ENCODE measurements at regions not wholly inside any gene's neighbourhood (a gene's known extent, or its start where the extent isn't known, plus 50 kb on each side); places are given as distances from the start of the nearest gene placed in this dataset.

DNA sequence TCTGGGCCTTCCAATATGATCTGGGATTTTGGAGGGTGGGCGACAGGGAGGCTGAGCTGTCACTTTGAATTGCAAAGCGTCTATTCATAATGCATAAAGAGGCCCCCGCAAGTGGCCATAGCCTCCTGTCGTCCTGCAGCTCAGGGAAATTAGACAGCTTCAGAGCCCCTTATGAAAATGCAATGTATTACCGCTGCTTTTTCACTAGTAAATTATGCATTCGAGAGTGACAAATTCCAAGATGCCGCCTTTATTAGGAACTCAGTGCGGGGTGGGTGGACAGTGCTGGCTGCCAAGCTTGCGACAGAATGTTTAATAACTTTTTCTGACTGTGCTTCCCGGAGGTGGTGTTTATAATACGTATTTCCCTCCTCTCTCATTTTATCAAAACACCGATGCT lies 168.5 kb downstream of the DHX35 start (continued):
- TF ChIP-seq AFF4 (CRISPR knock-in tag; IDR thresholded peaks at IDR 0.05; ENCODE audit: borderline replicate concordance), result no peak
- TF ChIP-seq SMAD3 (CRISPR knock-in tag; IDR thresholded peaks at IDR 0.05; ENCODE audit: borderline replicate concordance), result no peak
- no peak for TF ChIP-seq GABPB1 (CRISPR knock-in tag; IDR thresholded peaks at IDR 0.05)
- TF ChIP-seq ATF1 (CRISPR knock-in tag; IDR thresholded peaks at IDR 0.05), result no peak
- no peak for TF ChIP-seq ZNF396 (CRISPR knock-in tag; IDR thresholded peaks at IDR 0.05; ENCODE audit: borderline replicate concordance)

DNA sequence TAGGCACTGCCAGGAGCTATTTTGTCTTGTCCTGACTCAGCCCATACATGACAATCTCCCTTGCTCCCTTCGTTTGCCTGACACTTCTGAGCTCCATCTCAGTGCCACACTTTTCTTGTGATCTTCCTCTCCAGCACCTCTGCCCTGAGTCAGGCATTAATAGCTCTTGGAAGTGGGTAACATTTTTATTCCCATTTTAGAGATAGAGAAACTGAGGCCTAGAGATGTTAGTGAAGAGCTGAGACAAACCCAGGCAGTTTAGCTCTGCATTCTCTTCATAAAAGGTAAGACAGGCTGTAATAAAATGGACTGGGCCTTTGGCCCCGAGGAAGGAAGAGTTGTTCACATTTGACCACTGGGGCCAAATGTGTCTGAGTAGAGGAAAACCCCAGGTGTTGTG lies 167.4 kb downstream of the DHX35 start:
- DNase-seq (ENCODE audit: low spot score), result no peak
- ATAC-seq, result no peak
- no peak for TF ChIP-seq CREB1 (CRISPR knock-in tag; IDR thresholded peaks at IDR 0.05)
- TF ChIP-seq, protein P1, sequence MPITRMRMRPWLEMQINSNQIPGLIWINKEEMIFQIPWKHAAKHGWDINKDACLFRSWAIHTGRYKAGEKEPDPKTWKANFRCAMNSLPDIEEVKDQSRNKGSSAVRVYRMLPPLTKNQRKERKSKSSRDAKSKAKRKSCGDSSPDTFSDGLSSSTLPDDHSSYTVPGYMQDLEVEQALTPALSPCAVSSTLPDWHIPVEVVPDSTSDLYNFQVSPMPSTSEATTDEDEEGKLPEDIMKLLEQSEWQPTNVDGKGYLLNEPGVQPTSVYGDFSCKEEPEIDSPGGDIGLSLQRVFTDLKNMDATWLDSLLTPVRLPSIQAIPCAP (CRISPR knock-in tag; IDR thresholded peaks at IDR 0.05), result no peak
- no peak for TF ChIP-seq NFYB (CRISPR knock-in tag; conservative IDR thresholded peaks at IDR 0.05; ENCODE audit: low read depth)
- TF ChIP-seq SMAD4 (CRISPR knock-in tag; IDR thresholded peaks at IDR 0.05), result no peak
- TF ChIP-seq, protein P2, sequence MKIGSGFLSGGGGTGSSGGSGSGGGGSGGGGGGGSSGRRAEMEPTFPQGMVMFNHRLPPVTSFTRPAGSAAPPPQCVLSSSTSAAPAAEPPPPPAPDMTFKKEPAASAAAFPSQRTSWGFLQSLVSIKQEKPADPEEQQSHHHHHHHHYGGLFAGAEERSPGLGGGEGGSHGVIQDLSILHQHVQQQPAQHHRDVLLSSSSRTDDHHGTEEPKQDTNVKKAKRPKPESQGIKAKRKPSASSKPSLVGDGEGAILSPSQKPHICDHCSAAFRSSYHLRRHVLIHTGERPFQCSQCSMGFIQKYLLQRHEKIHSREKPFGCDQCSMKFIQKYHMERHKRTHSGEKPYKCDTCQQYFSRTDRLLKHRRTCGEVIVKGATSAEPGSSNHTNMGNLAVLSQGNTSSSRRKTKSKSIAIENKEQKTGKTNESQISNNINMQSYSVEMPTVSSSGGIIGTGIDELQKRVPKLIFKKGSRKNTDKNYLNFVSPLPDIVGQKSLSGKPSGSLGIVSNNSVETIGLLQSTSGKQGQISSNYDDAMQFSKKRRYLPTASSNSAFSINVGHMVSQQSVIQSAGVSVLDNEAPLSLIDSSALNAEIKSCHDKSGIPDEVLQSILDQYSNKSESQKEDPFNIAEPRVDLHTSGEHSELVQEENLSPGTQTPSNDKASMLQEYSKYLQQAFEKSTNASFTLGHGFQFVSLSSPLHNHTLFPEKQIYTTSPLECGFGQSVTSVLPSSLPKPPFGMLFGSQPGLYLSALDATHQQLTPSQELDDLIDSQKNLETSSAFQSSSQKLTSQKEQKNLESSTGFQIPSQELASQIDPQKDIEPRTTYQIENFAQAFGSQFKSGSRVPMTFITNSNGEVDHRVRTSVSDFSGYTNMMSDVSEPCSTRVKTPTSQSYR (CRISPR knock-in tag; IDR thresholded peaks at IDR 0.05), result no peak
- no peak for TF ChIP-seq ZNF671 (CRISPR knock-in tag; IDR thresholded peaks at IDR 0.05)
- TF ChIP-seq, protein P3, sequence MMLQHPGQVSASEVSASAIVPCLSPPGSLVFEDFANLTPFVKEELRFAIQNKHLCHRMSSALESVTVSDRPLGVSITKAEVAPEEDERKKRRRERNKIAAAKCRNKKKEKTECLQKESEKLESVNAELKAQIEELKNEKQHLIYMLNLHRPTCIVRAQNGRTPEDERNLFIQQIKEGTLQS (CRISPR knock-in tag; conservative IDR thresholded peaks at IDR 0.05), result no peak
- TF ChIP-seq IRF2 (CRISPR knock-in tag; IDR thresholded peaks at IDR 0.05; ENCODE audit: borderline replicate concordance, low read depth), result no peak
- no peak for TF ChIP-seq NFATC4 (CRISPR knock-in tag; IDR thresholded peaks at IDR 0.05)
- TF ChIP-seq NR3C1 (CRISPR knock-in tag; conservative IDR thresholded peaks at IDR 0.05; ENCODE audit: low read depth), result no peak
- no peak for TF ChIP-seq ZSCAN18 (CRISPR knock-in tag; IDR thresholded peaks at IDR 0.05)
- TF ChIP-seq EMX1 (CRISPR knock-in tag; IDR thresholded peaks at IDR 0.05), result no peak
- no peak for TF ChIP-seq MXD4 (CRISPR knock-in tag; IDR thresholded peaks at IDR 0.05; ENCODE audit: borderline replicate concordance)
- ChIA-PET CTCF (interaction anchor here (1.1 to 1.9 kb wide), 2 partner anchors 17 kb away, joined by 4 to 8 read pairs; no protein-coding TSS in a partner anchor), POLR2A (no interaction called here)
- H3K27ac Mint-ChIP-seq, result no peak overlapping the region
- H3K9me3 Mint-ChIP-seq, result peaks cover 11% of the 10 kb centered on the region
- H3K27me3 Mint-ChIP-seq (ENCODE audit: low read depth), result peaks cover 13% of the 10 kb centered on the region
- peaks cover 6% of the 10 kb centered on the region for H3K36me3 Mint-ChIP-seq
- H3K4me3 Mint-ChIP-seq, result no peak overlapping the region
- peaks cover 20% of the 10 kb centered on the region for H3K4me1 Mint-ChIP-seq

Data from WTC11 (cell line).